ENCODE measurements at regions not wholly inside any gene's neighbourhood (a gene's known extent, or its start where the extent isn't known, plus 50 kb on each side); places are given as distances from the start of the nearest gene placed in this dataset.
"Not testable (repeated sequence)": the region's sequence is repeated elsewhere in the genome, so short reads cannot be mapped to it uniquely, and the experiment has no call there.

DNA sequence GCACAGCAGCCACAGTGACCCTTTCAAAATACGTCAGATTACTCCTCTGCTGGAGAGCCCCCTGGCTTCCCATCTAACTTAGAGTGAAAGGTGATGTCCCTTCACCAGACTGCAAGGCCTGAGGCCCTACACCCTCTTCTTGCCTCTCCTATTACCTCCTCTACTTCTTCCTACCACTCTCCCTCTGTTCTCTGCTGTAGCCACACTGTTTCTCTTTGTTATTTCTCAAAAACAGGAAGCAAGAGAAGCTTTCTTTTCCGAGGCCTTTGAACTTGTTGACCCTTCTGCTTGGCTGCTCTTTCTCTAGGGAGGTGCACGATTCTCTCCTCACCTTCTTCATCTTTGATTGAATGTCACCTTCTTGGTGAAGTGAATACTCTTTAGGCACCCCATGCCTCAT, 141.3 kb upstream of the NBPF9 start:
- H3K79me2 ChIP-seq (ENCODE audit: control insufficient read depth in 1 of 2, insufficient read depth in 2 of 2, low read length in 2 of 2); H3K4me2 ChIP-seq (ENCODE audit: insufficient read depth in 1 of 2, low read depth in 2 of 2, low read length in 2 of 2); H3K18ac ChIP-seq (ENCODE audit: extremely low read depth, low read length); H2BK15ac ChIP-seq (ENCODE audit: low read length); H3K9me3 ChIP-seq (ENCODE audit: insufficient read depth in 2 of 2, low read depth in 1 of 2, low read length in 1 of 2); FAIRE-seq; H2BK12ac ChIP-seq (ENCODE audit: low read depth, low read length); H3K27ac ChIP-seq (ENCODE audit: low read depth, low read length); H4K91ac ChIP-seq (replicated peaks; ENCODE audit: insufficient read length, low read length); H2BK20ac ChIP-seq (ENCODE audit: low read length); H4K8ac ChIP-seq (ENCODE audit: extremely low read depth, insufficient read depth, low read length); H3K9ac ChIP-seq (replicated peaks in 1 of 4; ENCODE audit: extremely low read depth in 1 of 4, low read depth in 3 of 4, low read length in 3 of 4); H3K79me1 ChIP-seq (ENCODE audit: low read depth, low read length); H3K4me1 ChIP-seq (replicated peaks in 1 of 4; ENCODE audit: control insufficient read depth in 3 of 4, insufficient read depth in 4 of 4, low read length in 3 of 4); H2BK120ac ChIP-seq (replicated peaks; ENCODE audit: low read depth, low read length); H3K36me3 ChIP-seq (ENCODE audit: control insufficient read depth in 2 of 4, insufficient read depth in 4 of 4, low read length in 3 of 4); H3K23ac ChIP-seq (ENCODE audit: insufficient read length); H3K4ac ChIP-seq (replicated peaks; ENCODE audit: insufficient read length, low read depth, low read length); H3K23me2 ChIP-seq (ENCODE audit: low read depth, low read length); H2AK5ac ChIP-seq (ENCODE audit: low read depth, low read length); POLR2A ChIA-PET (ENCODE audit: partially characterized antibody); H3K4me3 ChIP-seq (ENCODE audit: extremely low read depth in 1 of 4, insufficient read depth in 2 of 4, low read depth in 3 of 4, low read length in 4 of 4); DNase-seq (ENCODE audit: low read depth in 1 of 2, low spot score in 2 of 2); H4K5ac ChIP-seq (ENCODE audit: insufficient read length, low read depth, low read length); H4K20me1 ChIP-seq (replicated peaks in 1 of 2; ENCODE audit: control insufficient read depth in 1 of 2, insufficient read depth in 2 of 2, low read length in 2 of 2); H3K56ac ChIP-seq (replicated peaks; ENCODE audit: insufficient read length, low read depth, low read length); CTCF ChIA-PET (ENCODE audit: partially characterized antibody); H2AFZ ChIP-seq (ENCODE audit: low read length); H2BK5ac ChIP-seq (ENCODE audit: low read depth, low read length); H3K27me3 ChIP-seq (replicated peaks in 1 of 4; ENCODE audit: control insufficient read depth in 3 of 4, extremely low read depth in 1 of 4, insufficient read depth in 3 of 4, low read length in 3 of 4); H3K14ac ChIP-seq (ENCODE audit: insufficient read length): not testable (repeated sequence)
- WGBS, 2 experiments (ENCODE audit: extremely low coverage in 1 of 2, insufficient coverage in 1 of 2, insufficient read length in 1 of 2, insufficient replicate concordance in 2 of 2, low coverage in 1 of 2, low lambda C conversion rate in 2 of 2, missing lambda C conversion rate in 1 of 2) = 58% methylated on average over 2 of the region's 3 CpGs; no CpG with 5 or more reads in 1 of the 2 experiments

DNA sequence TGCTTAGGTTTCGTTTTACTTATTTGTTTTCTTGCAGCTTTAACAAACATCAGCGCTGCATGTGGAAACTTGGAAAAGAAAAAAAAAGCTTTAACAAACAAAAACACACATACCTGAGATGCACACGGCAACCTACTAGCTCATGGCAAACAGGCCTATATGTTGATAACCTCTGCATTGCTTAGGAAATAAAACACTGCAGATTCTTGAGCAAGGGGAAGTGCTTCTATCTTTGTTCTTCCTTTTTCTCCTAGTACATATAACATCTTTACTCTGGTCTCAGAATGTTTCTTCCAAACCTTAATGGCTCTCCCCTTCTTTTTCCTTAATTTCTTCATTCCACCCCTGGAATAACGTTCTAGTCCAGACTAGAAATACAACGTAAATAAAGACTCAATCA, 142.9 kb upstream of the NBPF9 start:
- H3K4ac ChIP-seq (replicated peaks; ENCODE audit: insufficient read length, low read depth, low read length); H3K23ac ChIP-seq (ENCODE audit: insufficient read length); H4K20me1 ChIP-seq (replicated peaks in 1 of 2; ENCODE audit: control insufficient read depth in 1 of 2, insufficient read depth in 2 of 2, low read length in 2 of 2); H3K79me1 ChIP-seq (ENCODE audit: low read depth, low read length); DNase-seq (ENCODE audit: low read depth in 1 of 2, low spot score in 2 of 2); H3K18ac ChIP-seq (ENCODE audit: extremely low read depth, low read length); H3K23me2 ChIP-seq (ENCODE audit: low read depth, low read length); H2BK5ac ChIP-seq (ENCODE audit: low read depth, low read length); H3K36me3 ChIP-seq (ENCODE audit: control insufficient read depth in 2 of 4, insufficient read depth in 4 of 4, low read length in 3 of 4); H4K8ac ChIP-seq (ENCODE audit: extremely low read depth, insufficient read depth, low read length); H2BK15ac ChIP-seq (ENCODE audit: low read length); H3K27me3 ChIP-seq (replicated peaks in 1 of 4; ENCODE audit: control insufficient read depth in 3 of 4, extremely low read depth in 1 of 4, insufficient read depth in 3 of 4, low read length in 3 of 4); H3K4me2 ChIP-seq (ENCODE audit: insufficient read depth in 1 of 2, low read depth in 2 of 2, low read length in 2 of 2); H3K4me3 ChIP-seq (ENCODE audit: extremely low read depth in 1 of 4, insufficient read depth in 2 of 4, low read depth in 3 of 4, low read length in 4 of 4); H2BK12ac ChIP-seq (ENCODE audit: low read depth, low read length); CTCF ChIA-PET (ENCODE audit: partially characterized antibody); H3K9me3 ChIP-seq (ENCODE audit: insufficient read depth in 2 of 2, low read depth in 1 of 2, low read length in 1 of 2); POLR2A ChIA-PET (ENCODE audit: partially characterized antibody); H2AK5ac ChIP-seq (ENCODE audit: low read depth, low read length); H2AFZ ChIP-seq (ENCODE audit: low read length); FAIRE-seq; H3K9ac ChIP-seq (replicated peaks in 1 of 4; ENCODE audit: extremely low read depth in 1 of 4, low read depth in 3 of 4, low read length in 3 of 4); H3K27ac ChIP-seq (ENCODE audit: low read depth, low read length); H3K4me1 ChIP-seq (replicated peaks in 1 of 4; ENCODE audit: control insufficient read depth in 3 of 4, insufficient read depth in 4 of 4, low read length in 3 of 4); H4K91ac ChIP-seq (replicated peaks; ENCODE audit: insufficient read length, low read length); H3K56ac ChIP-seq (replicated peaks; ENCODE audit: insufficient read length, low read depth, low read length); H3K14ac ChIP-seq (ENCODE audit: insufficient read length); H2BK120ac ChIP-seq (replicated peaks; ENCODE audit: low read depth, low read length); H2BK20ac ChIP-seq (ENCODE audit: low read length); H3K79me2 ChIP-seq (ENCODE audit: control insufficient read depth in 1 of 2, insufficient read depth in 2 of 2, low read length in 2 of 2); H4K5ac ChIP-seq (ENCODE audit: insufficient read length, low read depth, low read length): not testable (repeated sequence)
- no CpG with 5 or more reads among the region's 5 CpGs for WGBS, 2 experiments (ENCODE audit: extremely low coverage in 1 of 2, insufficient coverage in 1 of 2, insufficient read length in 1 of 2, insufficient replicate concordance in 2 of 2, low coverage in 1 of 2, low lambda C conversion rate in 2 of 2, missing lambda C conversion rate in 1 of 2)
